Endothelial cell of umbilical vein (primary cell): ENCODE measurements at regions not wholly inside any gene's neighbourhood (a gene's known extent, or its start where the extent isn't known, plus 50 kb on each side); places are given as distances from the start of the nearest gene placed in this dataset.

ENCODE experiments used
- BruUV-seq: library from RNA; stranded (reverse); fragments of 400-500 nt; replicated peaks from 2 replicates; lab custom pipeline; 2021; lab: Mats Ljungman, UMichigan
- CTCF ChIA-PET: fragments of 300-600, 350-600 bp; sonication (Branson Sonifier 250); formaldehyde crosslinking; loops from one replicate; lab custom pipeline; 2021; ENCODE audit warnings: antibody characterized with exemption, inconsistent platforms; lab: Charles Lee
- POLR2A ChIA-PET: fragments of 300-600, 350-600 bp; sonication (Branson Sonifier 250); formaldehyde crosslinking; loops from one replicate; lab custom pipeline; 2021; ENCODE audit warnings: antibody characterized with exemption, inconsistent platforms; lab: Charles Lee
- DNase-seq: peaks from one replicate; pipeline ENCODE4 v3.0.0-alpha.2; 2011; ENCODE audit warnings: low read depth, low spot score
- FAIRE-seq: peaks from 2 replicates; lab custom pipeline; 2011; peaks lifted over from hg19 to GRCh38; lab: Jason Lieb, UNC
- H2AFZ ChIP-seq: 2 replicates; pipeline ENCODE4 v1.6.0; 2012; ENCODE audit warnings: low read depth, low read length, control low read depth, inconsistent platforms
- H3K27ac ChIP-seq: 2 replicates; pipeline ENCODE4 v1.5.1; 2011; ENCODE audit warnings: low read depth, mild to moderate bottlenecking, control low read depth, low read length, moderate library complexity; ENCODE audit not compliant: insufficient read depth
- H3K27me3 ChIP-seq, 2 experiments: 2 replicates each; pipeline versions ENCODE4 v1.6.0 to v1.6.1; 2011; ENCODE audit warnings: low read length in 2 of 2, mixed read lengths in 1 of 2; ENCODE audit not compliant: control insufficient read depth in 2 of 2, insufficient read depth in 2 of 2
- H3K36me3 ChIP-seq, 2 experiments: 2 replicates in 1 of 2; 3 replicates in 1 of 2; pipeline ENCODE4 v1.5.1; 2011; ENCODE audit warnings: low read length in 2 of 2, mild to moderate bottlenecking in 1 of 2, moderate library complexity in 1 of 2; ENCODE audit not compliant: control insufficient read depth in 2 of 2, insufficient read depth in 2 of 2; ENCODE audit errors: extremely low read depth in 1 of 2
- H3K4me1 ChIP-seq: 3 replicates; pipeline ENCODE4 v1.5.1; 2011; ENCODE audit warnings: mild to moderate bottlenecking, low read length; ENCODE audit not compliant: control insufficient read depth, insufficient read depth; ENCODE audit errors: extremely low read depth
- H3K4me2 ChIP-seq: 2 replicates; pipeline ENCODE4 v1.6.1; 2011; ENCODE audit warnings: low read length, control low read depth, mixed read lengths; ENCODE audit not compliant: insufficient read depth
- H3K4me3 ChIP-seq, 3 experiments: fragments of 200-600 bp in 1 of 3; sonication (generic), shearing (Covaris generic) in 1 of 3; replicated peaks in 1 of 3; 2 replicates each; pipeline ENCODE4 v1.5.1; 2011 to 2016; ENCODE audit warnings: control low read depth in 3 of 3, low read length in 3 of 3, mild to moderate bottlenecking in 2 of 3, inconsistent platforms in 1 of 3, low read depth in 1 of 3, moderate library complexity in 1 of 3; ENCODE audit not compliant: insufficient read depth in 1 of 3
- H3K79me2 ChIP-seq: 2 replicates; pipeline ENCODE4 v1.6.0; 2012; ENCODE audit warnings: low read length, inconsistent platforms; ENCODE audit not compliant: control insufficient read depth, insufficient read depth
- H3K9ac ChIP-seq: replicated peaks from 2 replicates; pipeline ENCODE3; 2011; ENCODE audit warnings: low read length, control low read depth; ENCODE audit not compliant: insufficient read depth; ENCODE audit errors: extremely low read depth
- H3K9me1 ChIP-seq: replicated peaks from 3 replicates; pipeline ENCODE4 v1.6.0; 2011; ENCODE audit warnings: mild to moderate bottlenecking, low read length; ENCODE audit not compliant: control insufficient read depth, insufficient read depth; ENCODE audit errors: extremely low read depth
- H3K9me3 ChIP-seq: replicated peaks from 2 replicates; pipeline ENCODE4 v1.5.1; 2012; ENCODE audit warnings: low read length, inconsistent platforms; ENCODE audit not compliant: control insufficient read depth, insufficient read depth
- H4K20me1 ChIP-seq: replicated peaks from 2 replicates; pipeline ENCODE3; 2011; ENCODE audit warnings: mild to moderate bottlenecking, low read length; ENCODE audit not compliant: control insufficient read depth, insufficient read depth; ENCODE audit errors: extremely low read depth
- CTCF ChIP-seq, 2 donors: IDR thresholded peaks; 1 replicate in 1 of 2; 2 replicates in 1 of 2; pipeline ENCODE4 v1.5.1; 2011; ENCODE audit warnings: low read length in 2 of 2, mild to moderate bottlenecking in 2 of 2, moderate library complexity in 2 of 2, control low read depth in 1 of 2, inconsistent platforms in 1 of 2, low read depth in 1 of 2; ENCODE audit not compliant: insufficient read depth in 1 of 2; ENCODE audit errors: extremely low read depth in 1 of 2
- EZH2 ChIP-seq: IDR thresholded peaks from 2 replicates; pipeline ENCODE4 v1.6.1; 2012; ENCODE audit warnings: borderline replicate concordance, low read depth, mild to moderate bottlenecking, moderate library complexity, low read length, inconsistent platforms; ENCODE audit not compliant: severe bottlenecking
- FOS ChIP-seq: IDR thresholded peaks from 2 replicates; pipeline ENCODE4 v1.6.1; 2011; ENCODE audit warnings: mild to moderate bottlenecking, low read length, moderate library complexity, borderline replicate concordance; ENCODE audit not compliant: insufficient read depth
- GATA2 ChIP-seq: IDR thresholded peaks from 2 replicates; pipeline ENCODE4 v1.7.0; 2011; ENCODE audit warnings: low read depth, mild to moderate bottlenecking, moderate library complexity, mixed read lengths, low read length; ENCODE audit not compliant: insufficient read length, insufficient read depth
- JUN ChIP-seq: IDR thresholded peaks from 2 replicates; pipeline ENCODE4 v1.6.1; 2011; ENCODE audit warnings: borderline replicate concordance, low read depth; ENCODE audit not compliant: insufficient read length, insufficient read depth
- MAX ChIP-seq: IDR thresholded peaks from 2 replicates; pipeline ENCODE4 v1.6.1; 2011; ENCODE audit not compliant: insufficient read depth, insufficient read length
- MYC ChIP-seq: IDR thresholded peaks from one replicate; pipeline ENCODE4 v1.6.1; 2011; ENCODE audit warnings: mild to moderate bottlenecking, low read depth, low read length
- POLR2A ChIP-seq: IDR thresholded peaks from 2 replicates; pipeline ENCODE4 v1.6.1; 2012; ENCODE audit warnings: low read depth, mild to moderate bottlenecking, control low read depth, low read length
- POLR2AphosphoS5 ChIP-seq: IDR thresholded peaks from 2 replicates; pipeline ENCODE4 v1.6.1; 2012; ENCODE audit warnings: low read depth, mild to moderate bottlenecking, control low read depth, low read length, moderate library complexity; ENCODE audit not compliant: insufficient read depth
- dilution Hi-C: fragments of 300-500 bp; cut with MboI; formaldehyde crosslinking; loops from one replicate; pipeline ENCODE4 v1.15.0; 2019; ENCODE audit warnings: low sequenced_read_pairs; ENCODE audit not compliant: extremely low pct_ligation_motif_present
- intact Hi-C: fragments of 100-400 bp; cut with micrococcal nuclease; formaldehyde crosslinking; loops from one replicate; pipeline ENCODE4 v1.10.0; 2022

- Histone ChIP-seq H3K9me1 (no peaks in the 10 kb centered on the region), H3K9ac (no peak overlapping the region), H3K4me2 (no peak overlapping the region), H2AFZ (no peak overlapping the region), H3K4me3 (no peak overlapping the region), H3K9me3 (no peaks in the 10 kb centered on the region), H4K20me1 (no peaks in the 10 kb centered on the region), H3K36me3 (no peaks in the 10 kb centered on the region), H3K27me3 (no peaks in the 10 kb centered on the region), H3K27ac (no peak overlapping the region), H3K4me1 (no peaks in the 10 kb centered on the region), H3K79me2 (no peaks in the 10 kb centered on the region)
- POLR2A ChIA-PET: no interaction called here
- CTCF ChIA-PET: interaction anchor here (0.6 to 0.7 kb wide), 2 partner anchors 18 to 928 kb away, joined by 3 to 4 read pairs; no protein-coding TSS in a partner anchor
- no TSS peak for BruUV-seq
- intact Hi-C loops: no loop called here
- dilution Hi-C loops: no loop called here
- DNase-seq: no peak
- TF ChIP-seq POLR2AphosphoS5 (no peak), JUN (no peak), CTCF (IDR thresholded peaks at IDR 0.05; ENCODE audit: extremely low read depth in 1 of 2, insufficient read depth in 1 of 2, low read depth in 1 of 2, low read length in 2 of 2) (no peak), EZH2 (no peak), MAX (no peak), GATA2 (no peak), POLR2A (no peak), MYC (no peak), FOS (no peak)
- no peak for FAIRE-seq
These were observed 427.6 kb upstream of the SEMA6D start for GRCh38 chr15:47289656-47290055.
